IMR-90 (cell line): ENCODE measurements at regions not wholly inside any gene's neighbourhood (a gene's known extent, or its start where the extent isn't known, plus 50 kb on each side); places are given as distances from the start of the nearest gene placed in this dataset.

ENCODE experiments used
- ATAC-seq: fragments of 200-7000 bp; cut with Tn5 transposase; 2 replicates; pipeline ENCODE4 v1.9.1; 2020; ENCODE audit warnings: low read depth, mild to moderate bottlenecking, moderate library complexity
- BruUV-seq: library from RNA; stranded (reverse); fragments of 400-500 nt; replicated peaks from 2 replicates; lab custom pipeline; 2021; lab: Mats Ljungman, UMichigan
- CTCF ChIA-PET: fragments of 300-600 bp; formaldehyde crosslinking; extraction: SDS; loops from one replicate; lab custom pipeline; 2021; ENCODE audit warnings: antibody characterized with exemption; lab: Yijun Ruan, JAX
- POLR2A ChIA-PET: fragments of 300-600 bp; sonication (Branson Sonifier 250); formaldehyde crosslinking; loops from one replicate; lab custom pipeline; 2022; ENCODE audit warnings: antibody characterized with exemption; ENCODE audit not compliant: unreplicated experiment; lab: Charles Lee
- DNase-seq: peaks from one replicate; pipeline ENCODE4 v3.0.0; 2013
- H2AFZ ChIP-seq: replicated peaks from 2 replicates; pipeline ENCODE3; 2013; ENCODE audit warnings: low read length, mild to moderate bottlenecking; ENCODE audit not compliant: poor library complexity
- H2AK5ac ChIP-seq: 2 replicates; pipeline ENCODE4 v1.6.1; 2013; ENCODE audit warnings: low read depth, low read length, inconsistent platforms
- H2AK9ac ChIP-seq: replicated peaks from 2 replicates; pipeline ENCODE3; 2013; ENCODE audit warnings: mild to moderate bottlenecking, low read depth, low read length, moderate library complexity; ENCODE audit not compliant: poor library complexity
- H2BK120ac ChIP-seq: 2 replicates; pipeline ENCODE4 v1.6.1; 2013; ENCODE audit warnings: low read depth, low read length, inconsistent platforms
- H2BK15ac ChIP-seq: 3 replicates; pipeline ENCODE4 v1.6.1; 2013; ENCODE audit warnings: low read depth, low read length, inconsistent platforms
- H2BK20ac ChIP-seq: 2 replicates; pipeline ENCODE4 v1.6.1; 2013; ENCODE audit warnings: low read depth, mild to moderate bottlenecking, inconsistent platforms, low read length, moderate library complexity
- H2BK5ac ChIP-seq: 2 replicates; pipeline ENCODE4 v1.6.1; 2013; ENCODE audit warnings: mild to moderate bottlenecking, low read depth, low read length, inconsistent platforms; ENCODE audit not compliant: poor library complexity, severe bottlenecking
- H3K14ac ChIP-seq: replicated peaks from 2 replicates; pipeline ENCODE4 v1.6.1; 2013; ENCODE audit warnings: low read depth, low read length, inconsistent platforms
- H3K18ac ChIP-seq: 2 replicates; pipeline ENCODE4 v1.6.1; 2013; ENCODE audit warnings: low read depth, low read length, control low read depth
- H3K23ac ChIP-seq: 2 replicates; pipeline ENCODE4 v1.6.1; 2013; ENCODE audit warnings: low read depth, low read length, inconsistent platforms
- H3K27ac ChIP-seq: 2 replicates; pipeline ENCODE4 v1.5.1; 2013; ENCODE audit warnings: mild to moderate bottlenecking, control low read depth, low read length; ENCODE audit not compliant: insufficient read depth
- H3K27me3 ChIP-seq: 2 replicates; pipeline ENCODE4 v1.6.1; 2013; ENCODE audit warnings: low read length; ENCODE audit not compliant: control insufficient read depth, insufficient read depth
- H3K36me3 ChIP-seq: 2 replicates; pipeline ENCODE4 v1.6.1; 2013; ENCODE audit warnings: low read length, mixed read lengths; ENCODE audit not compliant: control insufficient read depth, insufficient read depth
- H3K4ac ChIP-seq: 2 replicates; pipeline ENCODE4 v1.6.1; 2013; ENCODE audit warnings: low read depth, low read length, inconsistent platforms
- H3K4me1 ChIP-seq: 2 replicates; pipeline ENCODE4 v1.6.1; 2013; ENCODE audit warnings: low read length, mixed read lengths; ENCODE audit not compliant: control insufficient read depth, insufficient read depth
- H3K4me2 ChIP-seq: 2 replicates; pipeline ENCODE4 v1.6.1; 2013; ENCODE audit warnings: low read depth, mild to moderate bottlenecking, control low read depth, low read length, moderate library complexity
- H3K4me3 ChIP-seq: 2 replicates; pipeline ENCODE4 v1.5.1; 2013; ENCODE audit warnings: low read depth, mild to moderate bottlenecking, control low read depth, low read length, moderate library complexity; ENCODE audit not compliant: insufficient read depth
- H3K56ac ChIP-seq: 2 replicates; pipeline ENCODE4 v1.6.1; 2013; ENCODE audit warnings: low read length, inconsistent platforms; ENCODE audit not compliant: insufficient read depth; ENCODE audit errors: extremely low read depth
- H3K79me1 ChIP-seq, 2 experiments: 2 replicates each; pipeline ENCODE4 v1.6.1; 2013; ENCODE audit warnings: low read length in 2 of 2, inconsistent platforms in 1 of 2, low read depth in 1 of 2
- H3K9ac ChIP-seq: 2 replicates; pipeline ENCODE4 v1.6.1; 2013; ENCODE audit warnings: low read depth, low read length, control low read depth
- H3K9me1 ChIP-seq: 2 replicates; pipeline ENCODE4 v1.6.1; 2013; ENCODE audit warnings: low read length, inconsistent platforms; ENCODE audit not compliant: insufficient read depth
- H3K9me3 ChIP-seq: 2 replicates; pipeline ENCODE4 v1.6.1; 2013; ENCODE audit warnings: low read length; ENCODE audit not compliant: control insufficient read depth, insufficient read depth
- H4K20me1 ChIP-seq: 2 replicates; pipeline ENCODE4 v1.6.1; 2013; ENCODE audit warnings: low read length, inconsistent platforms; ENCODE audit not compliant: insufficient read depth
- H4K5ac ChIP-seq: 2 replicates; pipeline ENCODE4 v1.6.1; 2013; ENCODE audit warnings: mild to moderate bottlenecking, low read depth, low read length, control low read depth
- H4K8ac ChIP-seq, 2 experiments: 2 replicates each; pipeline ENCODE4 v1.6.1; 2013; ENCODE audit warnings: low read depth in 2 of 2, low read length in 2 of 2, control low read depth in 1 of 2, inconsistent platforms in 1 of 2
- H4K91ac ChIP-seq: 2 replicates; pipeline ENCODE4 v1.6.1; 2013; ENCODE audit warnings: low read depth, low read length, inconsistent platforms; ENCODE audit not compliant: insufficient read depth
- CEBPB ChIP-seq: IDR thresholded peaks from 2 replicates; pipeline ENCODE4 v1.6.1; 2012; ENCODE audit warnings: low read depth, low read length, improper control_type of control experiment
- FOS ChIP-seq: fragments of 150-350 bp; IDR thresholded peaks from 2 replicates; pipeline ENCODE4 v1.6.1; 2016; ENCODE audit warnings: low read depth, low read length
- MAZ ChIP-seq: IDR thresholded peaks from 2 replicates; pipeline ENCODE4 v1.6.1; 2012; ENCODE audit warnings: low read depth, mild to moderate bottlenecking, low read length, improper control_type of control experiment, moderate library complexity, borderline replicate concordance
- MXI1 ChIP-seq: IDR thresholded peaks from 2 replicates; pipeline ENCODE4 v1.6.1; 2012; ENCODE audit warnings: low read depth, mild to moderate bottlenecking, low read length, moderate library complexity, borderline replicate concordance
- RCOR1 ChIP-seq: IDR thresholded peaks from 2 replicates; pipeline ENCODE4 v1.6.1; 2012; ENCODE audit warnings: mild to moderate bottlenecking, low read length, improper control_type of control experiment; ENCODE audit not compliant: insufficient replicate concordance
- RFX5 ChIP-seq: IDR thresholded peaks from 2 replicates; pipeline ENCODE4 v1.8.0; 2012; ENCODE audit warnings: low read depth, mild to moderate bottlenecking, low read length, moderate library complexity
- SMC3 ChIP-seq: fragments of 150-350 bp; IDR thresholded peaks from 2 replicates; pipeline ENCODE4 v1.6.1; 2016; ENCODE audit warnings: low read depth, mild to moderate bottlenecking, antibody characterized with exemption, low read length, moderate library complexity
- WGBS, 2 experiments: methylation state at CpG; one replicate each; pipeline versions ENCODE4 v1.1.5 to v1.1.7; 2013; ENCODE audit warnings: missing lambda C conversion rate in 2 of 2; ENCODE audit not compliant: insufficient read length in 1 of 2; ENCODE audit errors: extremely low coverage in 2 of 2; 5-methylcytosine and 5-hydroxymethylcytosine counted together
- dilution Hi-C: fragments of 300-500 bp; cut with HindIII; formaldehyde crosslinking; loops from one replicate; pipeline ENCODE4 v1.14.3; 2018; ENCODE audit warnings: low sequenced_read_pairs; ENCODE audit not compliant: unreplicated experiment
- in situ Hi-C: fragments of 300-500 bp; cut with MboI; formaldehyde crosslinking; loops from 3 replicates; pipeline ENCODE4 v1.14.3; 2019; ENCODE audit warnings: low sequenced_read_pairs, inconsistent platforms, mixed read lengths
- intact Hi-C: fragments of 100-400 bp; cut with micrococcal nuclease; formaldehyde crosslinking; loops from 2 replicates; pipeline ENCODE4 v1.10.0; 2022
- TF ChIP-seq, protein P1 (sequence below): fragments of 150-350 bp; IDR thresholded peaks from 2 replicates; pipeline ENCODE4 v1.6.1; 2016; ENCODE audit warnings: low read depth, mild to moderate bottlenecking, low read length, moderate library complexity, borderline replicate concordance
- TF ChIP-seq, protein P2 (sequence below): fragments of 150-350 bp; IDR thresholded peaks from 2 replicates; pipeline ENCODE4 v1.6.1; 2017; ENCODE audit warnings: mild to moderate bottlenecking, antibody characterized with exemption, low read length, low read depth

DNA sequence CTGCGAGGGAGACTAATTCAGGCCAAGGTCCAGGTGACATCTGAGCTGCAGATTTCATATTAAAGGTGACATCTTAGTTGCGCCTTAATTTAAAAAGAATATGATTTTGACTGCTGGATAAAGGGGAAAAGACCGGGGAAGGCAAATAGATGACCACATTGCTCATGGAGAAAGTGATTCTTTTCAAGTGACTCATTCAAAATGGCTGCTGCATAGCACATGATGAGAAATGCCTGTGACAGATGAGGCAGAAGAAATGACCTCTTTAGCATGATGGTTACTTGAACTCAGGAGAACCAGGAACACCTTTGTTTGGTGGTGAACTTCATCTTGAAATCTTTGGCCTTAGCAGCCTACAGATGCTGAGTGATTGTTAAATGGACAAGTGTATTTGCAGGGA is 385.8 kb upstream of the TRIB2 start (continued):
- TF ChIP-seq, protein P1, sequence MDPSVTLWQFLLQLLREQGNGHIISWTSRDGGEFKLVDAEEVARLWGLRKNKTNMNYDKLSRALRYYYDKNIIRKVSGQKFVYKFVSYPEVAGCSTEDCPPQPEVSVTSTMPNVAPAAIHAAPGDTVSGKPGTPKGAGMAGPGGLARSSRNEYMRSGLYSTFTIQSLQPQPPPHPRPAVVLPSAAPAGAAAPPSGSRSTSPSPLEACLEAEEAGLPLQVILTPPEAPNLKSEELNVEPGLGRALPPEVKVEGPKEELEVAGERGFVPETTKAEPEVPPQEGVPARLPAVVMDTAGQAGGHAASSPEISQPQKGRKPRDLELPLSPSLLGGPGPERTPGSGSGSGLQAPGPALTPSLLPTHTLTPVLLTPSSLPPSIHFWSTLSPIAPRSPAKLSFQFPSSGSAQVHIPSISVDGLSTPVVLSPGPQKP: no peak

GRCh38 chr2:12331698-12332097 is 385.0 kb upstream of the TRIB2 start:
- H4K5ac ChIP-seq: no peak overlapping the region
- no peaks in the 10 kb centered on the region for H3K36me3 ChIP-seq
- BruUV-seq: no TSS peak
- H2BK5ac ChIP-seq: no peak overlapping the region
- no peaks in the 10 kb centered on the region for H4K20me1 ChIP-seq
- H2AFZ ChIP-seq: no peak overlapping the region
- ATAC-seq: no peak
- no peak overlapping the region for H3K9ac ChIP-seq
- H3K27me3 ChIP-seq: no peaks in the 10 kb centered on the region
- H2BK20ac ChIP-seq: no peak overlapping the region
- H4K8ac ChIP-seq: no peak overlapping the region
- H3K23ac ChIP-seq: no peak overlapping the region
- no peak overlapping the region for H3K27ac ChIP-seq
- H3K4me1 ChIP-seq: peaks cover 5% of the 10 kb centered on the region
- no peak overlapping the region for H3K4me2 ChIP-seq
- H3K4ac ChIP-seq: no peak overlapping the region
- 0 out of 2 replicates have a peak, but pooled peaks cover 3% of the 10 kb centered on the region for H3K9me1 ChIP-seq
- H3K56ac ChIP-seq: no peak overlapping the region
- H2BK120ac ChIP-seq: no peak overlapping the region
- WGBS, 2 experiments: no CpG with 5 or more reads among the region's 2 CpGs
- dilution Hi-C loops: no loop called here
- CTCF ChIA-PET: no interaction called here
- POLR2A ChIA-PET: no interaction called here
- no peaks in the 10 kb centered on the region for H3K79me1 ChIP-seq
- no peak overlapping the region for H4K91ac ChIP-seq
- H3K4me3 ChIP-seq: no peak overlapping the region
- H2AK5ac ChIP-seq: no peak overlapping the region
- no peak overlapping the region for H2BK15ac ChIP-seq
- no peak overlapping the region for H3K18ac ChIP-seq
- no peaks in the 10 kb centered on the region for H3K9me3 ChIP-seq
- in situ Hi-C loops: no loop called here
- H3K14ac ChIP-seq: no peak overlapping the region
- H2AK9ac ChIP-seq: no peak overlapping the region
- TF ChIP-seq MAZ (no peak), CEBPB (no peak), RFX5 (no peak), RCOR1 (no peak), MXI1 (no peak), SMC3 (no peak), FOS (no peak)
- TF ChIP-seq, protein P2, sequence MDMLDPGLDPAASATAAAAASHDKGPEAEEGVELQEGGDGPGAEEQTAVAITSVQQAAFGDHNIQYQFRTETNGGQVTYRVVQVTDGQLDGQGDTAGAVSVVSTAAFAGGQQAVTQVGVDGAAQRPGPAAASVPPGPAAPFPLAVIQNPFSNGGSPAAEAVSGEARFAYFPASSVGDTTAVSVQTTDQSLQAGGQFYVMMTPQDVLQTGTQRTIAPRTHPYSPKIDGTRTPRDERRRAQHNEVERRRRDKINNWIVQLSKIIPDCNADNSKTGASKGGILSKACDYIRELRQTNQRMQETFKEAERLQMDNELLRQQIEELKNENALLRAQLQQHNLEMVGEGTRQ: no peak
- TF ChIP-seq, protein P1: no peak
- intact Hi-C loops: no loop called here
- DNase-seq: no peak
